ENCODE measurements at regions not wholly inside any gene's neighbourhood (a gene's known extent, or its start where the extent isn't known, plus 50 kb on each side); places are given as distances from the start of the nearest gene placed in this dataset.
"Not testable (repeated sequence)": the region's sequence is repeated elsewhere in the genome, so short reads cannot be mapped to it uniquely, and the experiment has no call there.

GRCh38 chr5:158236511-158237335 is 377.8 kb upstream of the CLINT1 start:
- DNase-seq = no peak

GRCh38 chr5:158235159-158235547 is 376.2 kb upstream of the CLINT1 start:
- DNase-seq = no peak

GRCh38 chr5:158234323-158235158 is 375.6 kb upstream of the CLINT1 start:
- DNase-seq = no peak

GRCh38 chr5:158233735-158234322 is 374.9 kb upstream of the CLINT1 start:
- DNase-seq = no peak

- DNase-seq = not testable (repeated sequence)
Observed at GRCh38 chr5:158227314-158227713, 368.4 kb upstream of the CLINT1 start.

- no peak for DNase-seq
Observed at GRCh38 chr5:158226496-158226895, 367.6 kb upstream of the CLINT1 start.

- DNase-seq = no peak
Observed at GRCh38 chr5:158224253-158224652, 365.3 kb upstream of the CLINT1 start.

GRCh38 chr5:158223054-158223600 is 364.2 kb upstream of the CLINT1 start:
- DNase-seq = no peak

GRCh38 chr5:158212917-158213316 is 354.0 kb upstream of the CLINT1 start:
- DNase-seq = no peak

- DNase-seq = no peak
Observed at GRCh38 chr5:158212237-158212636, 353.3 kb upstream of the CLINT1 start.

GRCh38 chr5:158209219-158209908 is 350.4 kb upstream of the CLINT1 start:
- DNase-seq = no peak

- no peak for DNase-seq
Observed at GRCh38 chr5:158207733-158208132, 348.8 kb upstream of the CLINT1 start.

- no peak for DNase-seq
Observed at GRCh38 chr5:158205992-158206391, 347.0 kb upstream of the CLINT1 start.

GRCh38 chr5:158203261-158203660 is 344.3 kb upstream of the CLINT1 start:
- DNase-seq = no peak

- DNase-seq = no peak
Observed at GRCh38 chr5:158202801-158203200, 343.9 kb upstream of the CLINT1 start.

- DNase-seq = no peak
Observed at GRCh38 chr5:158200619-158201018, 341.7 kb upstream of the CLINT1 start.

GRCh38 chr5:158198636-158199035 is 339.7 kb upstream of the CLINT1 start:
- DNase-seq = no peak

- no peak for DNase-seq
Observed at GRCh38 chr5:158195416-158196210, 336.7 kb upstream of the CLINT1 start.

- no peak for DNase-seq
Observed at GRCh38 chr5:158194561-158194976, 335.6 kb upstream of the CLINT1 start.

GRCh38 chr5:158193395-158193794 is 334.4 kb upstream of the CLINT1 start:
- DNase-seq = not testable (repeated sequence)

- no peak for DNase-seq
Observed at GRCh38 chr5:158180407-158180806, 321.5 kb upstream of the CLINT1 start.

GRCh38 chr5:158179271-158179670 is 320.3 kb upstream of the CLINT1 start:
- no peak for DNase-seq

All from stimulated activated CD4-positive, alpha-beta T cell treated with anti-CD3 and anti-CD28 coated beads, Interleukin-2, amount 100 ng/mL, for 48 hours (primary cell).